Body of pancreas (tissue), 4 donors: ENCODE measurements at regions not wholly inside any gene's neighbourhood (a gene's known extent, or its start where the extent isn't known, plus 50 kb on each side); places are given as distances from the start of the nearest gene placed in this dataset.

ENCODE experiments used
- ATAC-seq: fragments of 150-250 bp; one replicate; pipeline ENCODE4 v1.9.1; 2016
- DNase-seq, 4 donors: peaks; one replicate each; pipeline ENCODE4 v3.0.0-alpha.2; 2019
- H3K27ac ChIP-seq, 4 donors: fragments of 200-600 bp; sonication (generic); 1 replicate in 3 of 4; 2 replicates in 1 of 4; pipeline versions ENCODE4 v1.5.1 to v1.6.1; 2016 to 2019; ENCODE audit warnings: mild to moderate bottlenecking in 1 of 4, mixed read lengths in 1 of 4, moderate library complexity in 1 of 4
- H3K27me3 ChIP-seq, 2 donors: fragments of 200-600 bp; sonication (generic); one replicate each; pipeline ENCODE4 v1.6.0; 2016; ENCODE audit warnings: mild to moderate bottlenecking in 1 of 2
- H3K36me3 ChIP-seq, 2 donors: fragments of 200-600 bp; sonication (generic); replicated peaks in 1 of 2; 2 replicates each; pipeline ENCODE4 v1.5.1; 2016; ENCODE audit warnings: low read depth in 2 of 2; ENCODE audit not compliant: insufficient read depth in 1 of 2
- H3K4me1 ChIP-seq: fragments of 200-600 bp; sonication (generic); one replicate; pipeline ENCODE4 v1.6.0; 2016
- H3K4me3 ChIP-seq, 2 donors: fragments of 200-600 bp; sonication (generic); 1 replicate in 1 of 2; 2 replicates in 1 of 2; pipeline ENCODE4 v1.5.1; 2016 to 2019
- H3K9me3 ChIP-seq, 3 donors: fragments of 200-600 bp; sonication (generic); 1 replicate in 2 of 3; 2 replicates in 1 of 3; pipeline ENCODE4 v1.5.1; 2016
- CTCF ChIP-seq, 7 experiments: fragments of 450-650 bp in 4 of 7; fragments of 200-600 bp in 3 of 7; sonication (generic) in 3 of 7; IDR thresholded peaks; one replicate each; pipeline ENCODE4 v1.5.1; 2016 to 2019; ENCODE audit warnings: antibody characterized with exemption in 7 of 7
- POLR2A ChIP-seq, 3 donors: fragments of 450-650 bp; IDR thresholded peaks; one replicate each; pipeline ENCODE4 v1.6.1; 2016; ENCODE audit warnings: antibody characterized with exemption in 3 of 3, mild to moderate bottlenecking in 2 of 3
- WGBS, 2 donors: methylation state at CpG; one replicate each; pipeline ENCODE4 v1.1.5; 2017; 5-methylcytosine and 5-hydroxymethylcytosine counted together
- intact Hi-C: fragments of 100-400 bp; cut with DNase I; formaldehyde crosslinking; loops from one replicate; pipeline ENCODE4 v1.15.1; 2023

GRCh38 chr1:83756984-83757717 is 241.8 kb downstream of the TTLL7 start:
- 95 to 96% methylated on average over 8 of the region's 8 CpGs for WGBS, 2 donors
- Histone ChIP-seq H3K36me3 (no peaks in the 10 kb centered on the region), H3K9me3 (no peaks in the 10 kb centered on the region), H3K27me3 (no peaks in the 10 kb centered on the region), H3K27ac (no peak overlapping the region), H3K4me3 (no peak overlapping the region), H3K4me1 (peaks cover 17% of the 10 kb centered on the region)
- DNase-seq, result no peak
- TF ChIP-seq CTCF (IDR thresholded peaks at IDR 0.05) (no peak), POLR2A (IDR thresholded peaks at IDR 0.05) (no peak)
- intact Hi-C loops, result no loop called here
- ATAC-seq, result no peak

- Histone ChIP-seq H3K27me3 (no peaks in the 10 kb centered on the region), H3K4me3 (no peak overlapping the region), H3K4me1 (peaks cover 13% of the 10 kb centered on the region), H3K36me3 (no peaks in the 10 kb centered on the region), H3K9me3 (no peaks in the 10 kb centered on the region), H3K27ac (no peak overlapping the region)
- no peak for TF ChIP-seq POLR2A (IDR thresholded peaks at IDR 0.05)
- TF ChIP-seq CTCF (IDR thresholded peaks at IDR 0.05), result no peak
- DNase-seq, result no peak
- 85 to 88% methylated on average over 2 of the region's 2 CpGs for WGBS, 2 donors
- intact Hi-C loops, result no loop called here
- ATAC-seq, result no peak
These were observed 247.3 kb downstream of the TTLL7 start for GRCh38 chr1:83751602-83752001.

GRCh38 chr1:83750201-83750600 is 248.7 kb downstream of the TTLL7 start:
- no peak overlapping the region for H3K27ac ChIP-seq
- TF ChIP-seq POLR2A (IDR thresholded peaks at IDR 0.05) (no peak), CTCF (IDR thresholded peaks at IDR 0.05) (no peak)
- H3K36me3 ChIP-seq, result no peaks in the 10 kb centered on the region
- ATAC-seq (no peak), DNase-seq (no peak)
- peaks cover 13% of the 10 kb centered on the region for H3K4me1 ChIP-seq
- H3K27me3 ChIP-seq, result no peaks in the 10 kb centered on the region
- WGBS, 2 donors, result 84 to 87% methylated on average over 1 of the region's 1 CpG
- H3K9me3 ChIP-seq, result no peaks in the 10 kb centered on the region
- intact Hi-C loops, result no loop called here
- no peak overlapping the region for H3K4me3 ChIP-seq

- no peaks in the 10 kb centered on the region for H3K27me3 ChIP-seq
- DNase-seq, result no peak
- H3K9me3 ChIP-seq, result no peaks in the 10 kb centered on the region
- intact Hi-C loops, result no loop called here
- H3K4me3 ChIP-seq, result no peak overlapping the region
- no peak overlapping the region for H3K27ac ChIP-seq
- ATAC-seq, result no peak
- WGBS, 2 donors, result 64 to 79% methylated on average over 4 of the region's 4 CpGs
- TF ChIP-seq CTCF (IDR thresholded peaks at IDR 0.05) (no peak), POLR2A (IDR thresholded peaks at IDR 0.05) (no peak)
- H3K36me3 ChIP-seq, result no peaks in the 10 kb centered on the region
- no peaks in the 10 kb centered on the region for H3K4me1 ChIP-seq
These were observed 251.0 kb downstream of the TTLL7 start for GRCh38 chr1:83747853-83748482.

- Histone ChIP-seq H3K9me3 (no peaks in the 10 kb centered on the region), H3K4me1 (no peaks in the 10 kb centered on the region), H3K4me3 (no peak overlapping the region), H3K27me3 (no peaks in the 10 kb centered on the region), H3K36me3 (no peaks in the 10 kb centered on the region), H3K27ac (no peak overlapping the region)
- WGBS, 2 donors, result 95 to 96% methylated on average over 5 of the region's 5 CpGs
- TF ChIP-seq CTCF (IDR thresholded peaks at IDR 0.05) (no peak), POLR2A (IDR thresholded peaks at IDR 0.05) (no peak)
- ATAC-seq (no peak), DNase-seq (no peak)
- intact Hi-C loops, result no loop called here
These were observed 252.7 kb downstream of the TTLL7 start for GRCh38 chr1:83746234-83746633.
